Fibroblast of mammary gland (primary cell): ENCODE measurements at regions not wholly inside any gene's neighbourhood (a gene's known extent, or its start where the extent isn't known, plus 50 kb on each side); places are given as distances from the start of the nearest gene placed in this dataset.

ENCODE experiments used
- DNase-seq: peaks from one replicate; pipeline ENCODE4 v3.0.0-alpha.2; 2010; ENCODE audit warnings: low read depth
- H3K4me3 ChIP-seq: 2 replicates; pipeline ENCODE4 v1.5.1; 2011; ENCODE audit warnings: low read depth, mild to moderate bottlenecking, low read length, moderate library complexity; ENCODE audit not compliant: control insufficient read depth
- CTCF ChIP-seq: conservative IDR thresholded peaks from 2 replicates; pipeline ENCODE4 v1.5.1; 2011; ENCODE audit warnings: low read depth, low read length, inconsistent platforms; ENCODE audit not compliant: control insufficient read depth, insufficient read depth

- DNase-seq = no peak
- no peak for TF ChIP-seq CTCF
- no peak overlapping the region for H3K4me3 ChIP-seq
Measured at GRCh38 chr12:115222220-115222619, 538.2 kb upstream of the TBX3 start.

- TF ChIP-seq CTCF = no peak
- H3K4me3 ChIP-seq = no peak overlapping the region
- DNase-seq = no peak
Measured at GRCh38 chr12:115216301-115216700, 532.3 kb upstream of the TBX3 start.

- no peak for DNase-seq
- TF ChIP-seq CTCF = no peak
- no peak overlapping the region for H3K4me3 ChIP-seq
Measured at GRCh38 chr12:115215544-115215943, 531.6 kb upstream of the TBX3 start.

GRCh38 chr12:115213538-115214016 is 529.6 kb upstream of the TBX3 start:
- TF ChIP-seq CTCF = no peak
- DNase-seq = no peak

GRCh38 chr12:115213118-115213517 is 529.1 kb upstream of the TBX3 start:
- no peak overlapping the region for H3K4me3 ChIP-seq
- no peak for DNase-seq
- no peak for TF ChIP-seq CTCF

More at GRCh38 chr12:115213538-115214016, 529.6 kb upstream of the TBX3 start:
- H3K4me3 ChIP-seq = no peak overlapping the region

GRCh38 chr12:115212356-115212755 is 528.4 kb upstream of the TBX3 start:
- TF ChIP-seq CTCF = no peak
- no peak overlapping the region for H3K4me3 ChIP-seq
- DNase-seq = no peak
